Body of pancreas (tissue), 4 donors: ENCODE measurements at regions not wholly inside any gene's neighbourhood (a gene's known extent, or its start where the extent isn't known, plus 50 kb on each side); places are given as distances from the start of the nearest gene placed in this dataset.

Experiments
- ATAC-seq: fragments of 150-250 bp; one replicate; pipeline ENCODE4 v1.9.1; 2016
- DNase-seq, 4 donors: peaks; one replicate each; pipeline ENCODE4 v3.0.0-alpha.2; 2019
- H3K27ac ChIP-seq, 4 donors: fragments of 200-600 bp; sonication (generic); 1 replicate in 3 of 4; 2 replicates in 1 of 4; pipeline versions ENCODE4 v1.5.1 to v1.6.1; 2016 to 2019; ENCODE audit warnings: mild to moderate bottlenecking in 1 of 4, mixed read lengths in 1 of 4, moderate library complexity in 1 of 4
- H3K27me3 ChIP-seq, 2 donors: fragments of 200-600 bp; sonication (generic); one replicate each; pipeline ENCODE4 v1.6.0; 2016; ENCODE audit warnings: mild to moderate bottlenecking in 1 of 2
- H3K36me3 ChIP-seq, 2 donors: fragments of 200-600 bp; sonication (generic); replicated peaks in 1 of 2; 2 replicates each; pipeline ENCODE4 v1.5.1; 2016; ENCODE audit warnings: low read depth in 2 of 2; ENCODE audit not compliant: insufficient read depth in 1 of 2
- H3K4me1 ChIP-seq: fragments of 200-600 bp; sonication (generic); one replicate; pipeline ENCODE4 v1.6.0; 2016
- H3K4me3 ChIP-seq, 2 donors: fragments of 200-600 bp; sonication (generic); 1 replicate in 1 of 2; 2 replicates in 1 of 2; pipeline ENCODE4 v1.5.1; 2016 to 2019
- H3K9me3 ChIP-seq, 3 donors: fragments of 200-600 bp; sonication (generic); 1 replicate in 2 of 3; 2 replicates in 1 of 3; pipeline ENCODE4 v1.5.1; 2016
- POLR2A ChIP-seq, 3 donors: fragments of 450-650 bp; IDR thresholded peaks; one replicate each; pipeline ENCODE4 v1.6.1; 2016; ENCODE audit warnings: antibody characterized with exemption in 3 of 3, mild to moderate bottlenecking in 2 of 3
- WGBS, 2 donors: methylation state at CpG; one replicate each; pipeline ENCODE4 v1.1.5; 2017; 5-methylcytosine and 5-hydroxymethylcytosine counted together
- intact Hi-C: fragments of 100-400 bp; cut with DNase I; formaldehyde crosslinking; loops from one replicate; pipeline ENCODE4 v1.15.1; 2023
- TF ChIP-seq, protein P1 (sequence below), 7 experiments: fragments of 450-650 bp in 4 of 7; fragments of 200-600 bp in 3 of 7; sonication (generic) in 3 of 7; IDR thresholded peaks; one replicate each; pipeline ENCODE4 v1.5.1; 2016 to 2019; ENCODE audit warnings: antibody characterized with exemption in 7 of 7

- Histone ChIP-seq H3K36me3 (no peaks in the 10 kb centered on the region), H3K27me3 (no peaks in the 10 kb centered on the region), H3K4me3 (no peak overlapping the region), H3K4me1 (peaks cover 4% of the 10 kb centered on the region), H3K27ac (no peak overlapping the region), H3K9me3 (no peaks in the 10 kb centered on the region)
- TF ChIP-seq, protein P1, sequence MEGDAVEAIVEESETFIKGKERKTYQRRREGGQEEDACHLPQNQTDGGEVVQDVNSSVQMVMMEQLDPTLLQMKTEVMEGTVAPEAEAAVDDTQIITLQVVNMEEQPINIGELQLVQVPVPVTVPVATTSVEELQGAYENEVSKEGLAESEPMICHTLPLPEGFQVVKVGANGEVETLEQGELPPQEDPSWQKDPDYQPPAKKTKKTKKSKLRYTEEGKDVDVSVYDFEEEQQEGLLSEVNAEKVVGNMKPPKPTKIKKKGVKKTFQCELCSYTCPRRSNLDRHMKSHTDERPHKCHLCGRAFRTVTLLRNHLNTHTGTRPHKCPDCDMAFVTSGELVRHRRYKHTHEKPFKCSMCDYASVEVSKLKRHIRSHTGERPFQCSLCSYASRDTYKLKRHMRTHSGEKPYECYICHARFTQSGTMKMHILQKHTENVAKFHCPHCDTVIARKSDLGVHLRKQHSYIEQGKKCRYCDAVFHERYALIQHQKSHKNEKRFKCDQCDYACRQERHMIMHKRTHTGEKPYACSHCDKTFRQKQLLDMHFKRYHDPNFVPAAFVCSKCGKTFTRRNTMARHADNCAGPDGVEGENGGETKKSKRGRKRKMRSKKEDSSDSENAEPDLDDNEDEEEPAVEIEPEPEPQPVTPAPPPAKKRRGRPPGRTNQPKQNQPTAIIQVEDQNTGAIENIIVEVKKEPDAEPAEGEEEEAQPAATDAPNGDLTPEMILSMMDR (IDR thresholded peaks at IDR 0.05), result no peak
- no peak for TF ChIP-seq POLR2A (IDR thresholded peaks at IDR 0.05)
- DNase-seq, result no peak
- ATAC-seq, result no peak
- intact Hi-C loops, result no loop called here
- WGBS, 2 donors, result 76 to 77% methylated on average over 18 to 19 of the region's 19 CpGs
Measured at GRCh38 chr2:109066917-109067597, 61.9 kb upstream of the SH3RF3 start.

- 75 to 88% methylated on average over 7 of the region's 7 CpGs for WGBS, 2 donors
- Histone ChIP-seq H3K9me3 (no peaks in the 10 kb centered on the region), H3K36me3 (no peaks in the 10 kb centered on the region), H3K27ac (no peak overlapping the region), H3K4me1 (peaks cover 4% of the 10 kb centered on the region), H3K4me3 (no peak overlapping the region), H3K27me3 (no peaks in the 10 kb centered on the region)
- TF ChIP-seq, protein P1 (IDR thresholded peaks at IDR 0.05), result no peak
- no peak for TF ChIP-seq POLR2A (IDR thresholded peaks at IDR 0.05)
- ATAC-seq (no peak), DNase-seq (no peak)
- intact Hi-C loops, result no loop called here
Measured at GRCh38 chr2:109066501-109066900, 62.5 kb upstream of the SH3RF3 start.

- DNase-seq (peak in 3 of 4 donors; percentile 16 to 32 (median 20)), ATAC-seq (no peak)
- intact Hi-C loops, result no loop called here
- Histone ChIP-seq H3K4me3 (no peak overlapping the region), H3K9me3 (no peaks in the 10 kb centered on the region), H3K27me3 (no peaks in the 10 kb centered on the region), H3K4me1 (peaks cover 4% of the 10 kb centered on the region), H3K27ac (no peak overlapping the region), H3K36me3 (no peaks in the 10 kb centered on the region)
- 27 to 34% methylated on average over 5 to 7 of the region's 7 CpGs for WGBS, 2 donors
- TF ChIP-seq, protein P1 (IDR thresholded peaks at IDR 0.05), result no peak
- TF ChIP-seq POLR2A (IDR thresholded peaks at IDR 0.05), result no peak
Measured at GRCh38 chr2:109065391-109065734, 63.6 kb upstream of the SH3RF3 start.

GRCh38 chr2:109064660-109065390, 64.2 kb upstream of the SH3RF3 start:
- H3K4me1 ChIP-seq, result peaks cover 4% of the 10 kb centered on the region
- H3K36me3 ChIP-seq, result no peaks in the 10 kb centered on the region
- no peaks in the 10 kb centered on the region for H3K9me3 ChIP-seq
- H3K4me3 ChIP-seq, result no peak overlapping the region
- H3K27ac ChIP-seq, result no peak overlapping the region
- ATAC-seq (no peak), DNase-seq (no peak)
- TF ChIP-seq, protein P1 (IDR thresholded peaks at IDR 0.05), result no peak
- TF ChIP-seq POLR2A (IDR thresholded peaks at IDR 0.05), result no peak
- no peaks in the 10 kb centered on the region for H3K27me3 ChIP-seq
- WGBS, 2 donors, result 36 to 51% methylated on average over 4 of the region's 4 CpGs
- intact Hi-C loops, result no loop called here
